ENCODE measurements at regions not wholly inside any gene's neighbourhood (a gene's known extent, or its start where the extent isn't known, plus 50 kb on each side); places are given as distances from the start of the nearest gene placed in this dataset.

GRCh38 chr12:85462888-85463287 lies 182.9 kb downstream of the ALX1 start:
- Histone ChIP-seq H3K4me1 (no peaks in the 10 kb centered on the region), H3K27ac (no peak overlapping the region), H3K9me3 (no peaks in the 10 kb centered on the region), H3K4me3 (no peak overlapping the region), H3K4me2 (no peak overlapping the region)
- ATAC-seq (no peak), FAIRE-seq (no peak), DNase-seq (ENCODE audit: low read depth in 1 of 2, low spot score in 1 of 2) (no peak)
- TF ChIP-seq HEYL (CRISPR knock-in tag; IDR thresholded peaks at IDR 0.05) (no peak), CHD4 (IDR thresholded peaks at IDR 0.05; ENCODE audit: borderline replicate concordance) (no peak), NPAS2 (CRISPR knock-in tag; IDR thresholded peaks at IDR 0.05; ENCODE audit: borderline replicate concordance) (no peak), JUNB (IDR thresholded peaks at IDR 0.05) (no peak), USF2 (IDR thresholded peaks at IDR 0.05) (no peak), RNF2 (IDR thresholded peaks at IDR 0.05; ENCODE audit: borderline replicate concordance, low read depth) (no peak), PHF8 (IDR thresholded peaks at IDR 0.05; ENCODE audit: borderline replicate concordance, low read depth) (no peak), E2F6 (IDR thresholded peaks at IDR 0.05; ENCODE audit: borderline replicate concordance, low read depth) (no peak), FOSB (CRISPR knock-in tag; IDR thresholded peaks at IDR 0.05) (no peak), BHLHE40 (IDR thresholded peaks at IDR 0.05; ENCODE audit: low read depth, low read length) (no peak), ESRRA (IDR thresholded peaks at IDR 0.05; ENCODE audit: borderline replicate concordance, low read length) (no peak), EHMT2 (IDR thresholded peaks at IDR 0.05; ENCODE audit: low read depth) (no peak), KDM1A (IDR thresholded peaks at IDR 0.05; ENCODE audit: low read depth) (no peak), GATA3 (IDR thresholded peaks at IDR 0.05; ENCODE audit: borderline replicate concordance) (no peak), NFE2L2 (conservative IDR thresholded peaks at IDR 0.05; ENCODE audit: low read length) (no peak)
- 85% methylated on average over 4 of the region's 4 CpGs for WGBS (ENCODE audit: missing lambda C conversion rate)
- POLR2A ChIA-PET, result no interaction called here
- CTCF ChIA-PET, result no interaction called here

GRCh38 chr12:85466890-85467289 lies 186.9 kb downstream of the ALX1 start:
- H3K27ac ChIP-seq, result no peak overlapping the region
- ChIA-PET POLR2A (no interaction called here), CTCF (interaction anchor here (0.7 to 2.5 kb wide), 6 partner anchors 12 to 454 kb away, joined by 3 to 29 read pairs (median 3); no protein-coding TSS in a partner anchor)
- no peak for TF ChIP-seq HEYL (CRISPR knock-in tag; IDR thresholded peaks at IDR 0.05)
- TF ChIP-seq POLR2A (IDR thresholded peaks at IDR 0.05; ENCODE audit: low read length), result no peak
- no peak for TF ChIP-seq PBX3 (IDR thresholded peaks at IDR 0.05)
- TF ChIP-seq NFE2L2 (conservative IDR thresholded peaks at IDR 0.05; ENCODE audit: low read length), result no peak
- TF ChIP-seq RCOR1 (IDR thresholded peaks at IDR 0.05; ENCODE audit: low read depth, low read length), result no peak
- TF ChIP-seq MAFK (IDR thresholded peaks at IDR 0.05; ENCODE audit: partially characterized antibody), result no peak
- H3K4me3 ChIP-seq, result no peak overlapping the region
- H3K9me3 ChIP-seq, result 0 out of 3 replicates have a peak, but pooled peaks cover 3% of the 10 kb centered on the region
- FAIRE-seq, result no peak
- no peak for DNase-seq (ENCODE audit: low read depth in 1 of 2, low spot score in 1 of 2)
- no peak overlapping the region for H3K4me2 ChIP-seq
- H3K4me1 ChIP-seq, result 0 out of 3 replicates have a peak, but pooled peaks cover 5% of the 10 kb centered on the region
- no peak for ATAC-seq

GRCh38 chr12:85468356-85469157 lies 188.5 kb downstream of the ALX1 start:
- DNase-seq (ENCODE audit: low read depth in 1 of 2, low spot score in 1 of 2), result peak; percentile 28 to 78
- 46% methylated on average over 15 of the region's 15 CpGs for WGBS (ENCODE audit: missing lambda C conversion rate)
- Histone ChIP-seq H3K4me1 (0 out of 3 replicates have a peak, but pooled peaks cover 5% of the 10 kb centered on the region), H3K9me3 (0 out of 3 replicates have a peak, but pooled peaks cover 3% of the 10 kb centered on the region), H3K4me3 (peak overlapping the region; percentile 6; the same call in 1 of the 3 replicates), H3K4me2 (peak overlapping the region; percentile 63), H3K27ac (peak overlapping the region; percentile 53 to 73)
- ChIA-PET POLR2A (interaction anchor here (0.5 kb wide), 1 partner anchor 390 kb away, joined by 5 read pairs; no protein-coding TSS in a partner anchor), CTCF (interaction anchor here (0.5 to 2.5 kb wide), 33 partner anchors 8 to 483 kb away, joined by 3 to 29 read pairs (median 4); partner anchors contain the start of gene NTS)
- peak; percentile 82 to 94 for ATAC-seq
- FAIRE-seq, result peak; percentile 96
- TF ChIP-seq MAZ (IDR thresholded peaks at IDR 0.05; ENCODE audit: borderline replicate concordance, low read depth, low read length) (no peak), MAX (IDR thresholded peaks at IDR 0.05) (no peak), MAFK (IDR thresholded peaks at IDR 0.05; ENCODE audit: partially characterized antibody) (peak; percentile 68), SMC3 (IDR thresholded peaks at IDR 0.05) (peak; percentile 81), HEYL (CRISPR knock-in tag; IDR thresholded peaks at IDR 0.05) (no peak), RAD21 (conservative IDR thresholded peaks at IDR 0.05 in 1 of 2, IDR thresholded peaks at IDR 0.05 in 1 of 2) (peak; percentile 83 to 94), EP300 (IDR thresholded peaks at IDR 0.05) (no peak), JUNB (IDR thresholded peaks at IDR 0.05) (no peak), CBX8 (IDR thresholded peaks at IDR 0.05) (no peak), CTCF (IDR thresholded peaks at IDR 0.05) (peak; percentile 81), CHD2 (IDR thresholded peaks at IDR 0.05; ENCODE audit: low read length, partially characterized antibody) (no peak), ESRRA (IDR thresholded peaks at IDR 0.05; ENCODE audit: borderline replicate concordance, low read length) (no peak), BHLHE40 (IDR thresholded peaks at IDR 0.05; ENCODE audit: low read depth, low read length) (no peak), FOSL2 (IDR thresholded peaks at IDR 0.05) (no peak), FOSL2 (CRISPR knock-in tag; IDR thresholded peaks at IDR 0.05) (peak; percentile 72)
